Keratinocyte (primary cell): ENCODE measurements at regions not wholly inside any gene's neighbourhood (a gene's known extent, or its start where the extent isn't known, plus 50 kb on each side); places are given as distances from the start of the nearest gene placed in this dataset.

ENCODE experiments used
- DNase-seq: peaks from one replicate; pipeline ENCODE4 v3.0.0-alpha.2; 2011; ENCODE audit warnings: low read depth, missing footprints, low spot score
- FAIRE-seq: peaks from 2 replicates; lab custom pipeline; 2011; peaks lifted over from hg19 to GRCh38; lab: Jason Lieb, UNC
- H2AFZ ChIP-seq: 2 replicates; pipeline ENCODE4 v1.6.0; 2012; ENCODE audit warnings: low read length, control low read depth, inconsistent platforms; ENCODE audit not compliant: control insufficient read depth
- H3K27ac ChIP-seq: 2 replicates; pipeline ENCODE4 v1.5.1; 2011; ENCODE audit warnings: low read length; ENCODE audit not compliant: control insufficient read depth, insufficient read depth
- H3K27me3 ChIP-seq: 3 replicates; pipeline ENCODE4 v1.6.0; 2011; ENCODE audit warnings: low read length; ENCODE audit not compliant: control insufficient read depth, insufficient read depth; ENCODE audit errors: extremely low read depth
- H3K36me3 ChIP-seq, 2 experiments: 2 replicates in 1 of 2; 3 replicates in 1 of 2; pipeline ENCODE4 v1.5.1; 2011; ENCODE audit warnings: low read length in 2 of 2, mild to moderate bottlenecking in 1 of 2; ENCODE audit not compliant: control insufficient read depth in 2 of 2, insufficient read depth in 2 of 2; ENCODE audit errors: extremely low read depth in 1 of 2
- H3K4me1 ChIP-seq: 3 replicates; pipeline ENCODE4 v1.5.1; 2011; ENCODE audit warnings: low read length; ENCODE audit not compliant: control insufficient read depth, insufficient read depth; ENCODE audit errors: extremely low read depth
- H3K4me2 ChIP-seq: 3 replicates; pipeline ENCODE4 v1.6.0; 2011; ENCODE audit warnings: low read depth, low read length; ENCODE audit not compliant: control insufficient read depth, insufficient read depth; ENCODE audit errors: extremely low read depth
- H3K4me3 ChIP-seq, 3 experiments: fragments of 200-600 bp in 1 of 3; sonication (generic) in 1 of 3; 2 replicates in 2 of 3; 3 replicates in 1 of 3; pipeline ENCODE4 v1.5.1; 2011 to 2016; ENCODE audit warnings: low read length in 3 of 3, mild to moderate bottlenecking in 3 of 3, control low read depth in 2 of 3, inconsistent platforms in 1 of 3, low read depth in 1 of 3, mixed read lengths in 1 of 3, mixed run types in 1 of 3, moderate library complexity in 1 of 3; ENCODE audit not compliant: control insufficient read depth in 2 of 3, insufficient read depth in 2 of 3; ENCODE audit errors: extremely low read depth in 1 of 3
- H3K79me2 ChIP-seq: 2 replicates; pipeline ENCODE4 v1.6.0; 2012; ENCODE audit warnings: low read length; ENCODE audit not compliant: control insufficient read depth, insufficient read depth
- H3K9ac ChIP-seq: 3 replicates; pipeline ENCODE4 v1.6.0; 2011; ENCODE audit warnings: low read length; ENCODE audit not compliant: control insufficient read depth, insufficient read depth; ENCODE audit errors: extremely low read depth
- H3K9me1 ChIP-seq: 3 replicates; pipeline ENCODE4 v1.6.0; 2011; ENCODE audit warnings: low read length; ENCODE audit not compliant: control insufficient read depth, insufficient read depth; ENCODE audit errors: extremely low read depth
- H3K9me3 ChIP-seq: 2 replicates; pipeline ENCODE4 v1.5.1; 2012; ENCODE audit warnings: low read depth, low read length; ENCODE audit not compliant: control insufficient read depth
- H4K20me1 ChIP-seq: 3 replicates; pipeline ENCODE4 v1.6.0; 2011; ENCODE audit warnings: low read length; ENCODE audit not compliant: control insufficient read depth, insufficient read depth; ENCODE audit errors: extremely low read depth
- EZH2 ChIP-seq: IDR thresholded peaks from one replicate; pipeline ENCODE4 v1.6.1; 2012; ENCODE audit warnings: inconsistent platforms, mild to moderate bottlenecking, low read length, moderate library complexity
- dilution Hi-C: fragments of 300-500 bp; cut with MboI; formaldehyde crosslinking; loops from one replicate; pipeline ENCODE4 v1.7.0; 2020; ENCODE audit warnings: low sequenced_read_pairs; ENCODE audit not compliant: extremely low pct_ligation_motif_present
- TF ChIP-seq, protein P1 (sequence below), 3 experiments: IDR thresholded peaks in 1 of 3; conservative IDR thresholded peaks in 1 of 3; optimal IDR thresholded peaks in 1 of 3; 2 replicates in 2 of 3; 3 replicates in 1 of 3; pipeline versions ENCODE3 to v1.5.1; 2011; ENCODE audit warnings: low read length in 3 of 3, mild to moderate bottlenecking in 3 of 3, moderate library complexity in 2 of 3, control low read depth in 1 of 3, inconsistent platforms in 1 of 3; ENCODE audit not compliant: insufficient read depth in 2 of 3; ENCODE audit errors: extremely low read depth in 1 of 3

DNA sequence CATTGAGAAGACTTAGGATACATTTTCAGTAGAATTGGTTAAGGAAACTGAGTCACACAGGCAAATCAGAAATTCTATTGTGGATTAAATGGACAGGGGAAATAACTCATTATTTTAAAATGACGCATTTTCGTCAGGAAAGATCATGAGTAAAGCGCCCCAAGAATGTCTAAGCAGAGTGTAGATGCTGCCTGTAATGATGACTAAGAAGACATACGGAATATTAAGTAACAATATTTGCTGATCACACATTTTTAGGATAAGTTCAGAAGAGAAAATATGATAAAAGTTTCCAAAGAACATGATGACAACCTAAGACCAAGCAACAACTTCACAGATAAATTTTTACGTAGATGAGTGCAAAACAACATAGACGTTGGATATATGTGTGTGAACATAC is 596.3 kb upstream of the TENM3 start:
- Histone ChIP-seq H3K4me3 (no peak overlapping the region), H3K9ac (no peak overlapping the region), H2AFZ (no peak overlapping the region), H3K79me2 (no peaks in the 10 kb centered on the region), H4K20me1 (no peaks in the 10 kb centered on the region), H3K9me1 (no peaks in the 10 kb centered on the region), H3K27ac (no peak overlapping the region), H3K27me3 (peaks cover 3% of the 10 kb centered on the region), H3K4me1 (no peaks in the 10 kb centered on the region), H3K36me3 (no peaks in the 10 kb centered on the region), H3K9me3 (no peaks in the 10 kb centered on the region), H3K4me2 (no peak overlapping the region)
- dilution Hi-C loops: no loop called here
- FAIRE-seq: no peak
- no peak for DNase-seq
- TF ChIP-seq, protein P1, sequence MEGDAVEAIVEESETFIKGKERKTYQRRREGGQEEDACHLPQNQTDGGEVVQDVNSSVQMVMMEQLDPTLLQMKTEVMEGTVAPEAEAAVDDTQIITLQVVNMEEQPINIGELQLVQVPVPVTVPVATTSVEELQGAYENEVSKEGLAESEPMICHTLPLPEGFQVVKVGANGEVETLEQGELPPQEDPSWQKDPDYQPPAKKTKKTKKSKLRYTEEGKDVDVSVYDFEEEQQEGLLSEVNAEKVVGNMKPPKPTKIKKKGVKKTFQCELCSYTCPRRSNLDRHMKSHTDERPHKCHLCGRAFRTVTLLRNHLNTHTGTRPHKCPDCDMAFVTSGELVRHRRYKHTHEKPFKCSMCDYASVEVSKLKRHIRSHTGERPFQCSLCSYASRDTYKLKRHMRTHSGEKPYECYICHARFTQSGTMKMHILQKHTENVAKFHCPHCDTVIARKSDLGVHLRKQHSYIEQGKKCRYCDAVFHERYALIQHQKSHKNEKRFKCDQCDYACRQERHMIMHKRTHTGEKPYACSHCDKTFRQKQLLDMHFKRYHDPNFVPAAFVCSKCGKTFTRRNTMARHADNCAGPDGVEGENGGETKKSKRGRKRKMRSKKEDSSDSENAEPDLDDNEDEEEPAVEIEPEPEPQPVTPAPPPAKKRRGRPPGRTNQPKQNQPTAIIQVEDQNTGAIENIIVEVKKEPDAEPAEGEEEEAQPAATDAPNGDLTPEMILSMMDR (optimal IDR thresholded peaks at IDR 0.05 in 1 of 3, IDR thresholded peaks at IDR 0.05 in 1 of 3, conservative IDR thresholded peaks at IDR 0.05 in 1 of 3; ENCODE audit: extremely low read depth in 1 of 3, insufficient read depth in 2 of 3, low read length in 3 of 3): no peak
- no peak for TF ChIP-seq EZH2

- peak overlapping the region; percentile 34 for H2AFZ ChIP-seq
- H3K9me3 ChIP-seq: no peaks in the 10 kb centered on the region
- no peaks in the 10 kb centered on the region for H4K20me1 ChIP-seq
- H3K4me3 ChIP-seq: no peak overlapping the region
- H3K4me2 ChIP-seq: peak overlapping the region; percentile 58
- H3K9ac ChIP-seq: no peak overlapping the region
- H3K27ac ChIP-seq: no peak overlapping the region
- H3K27me3 ChIP-seq: peaks cover 3% of the 10 kb centered on the region
- DNase-seq: no peak
- dilution Hi-C loops: no loop called here
- H3K79me2 ChIP-seq: no peaks in the 10 kb centered on the region
- TF ChIP-seq, protein P1 (optimal IDR thresholded peaks at IDR 0.05 in 1 of 3, IDR thresholded peaks at IDR 0.05 in 1 of 3, conservative IDR thresholded peaks at IDR 0.05 in 1 of 3; ENCODE audit: extremely low read depth in 1 of 3, insufficient read depth in 2 of 3, low read length in 3 of 3): no peak
- peak; percentile 25 for TF ChIP-seq EZH2
- FAIRE-seq: no peak
- no peaks in the 10 kb centered on the region for H3K4me1 ChIP-seq
- no peaks in the 10 kb centered on the region for H3K36me3 ChIP-seq
- no peaks in the 10 kb centered on the region for H3K9me1 ChIP-seq
Measured at GRCh38 chr4:181647396-181648147, 595.6 kb upstream of the TENM3 start.
